ENCODE measurements at regions not wholly inside any gene's neighbourhood (a gene's known extent, or its start where the extent isn't known, plus 50 kb on each side); places are given as distances from the start of the nearest gene placed in this dataset.
"Not testable (repeated sequence)": the region's sequence is repeated elsewhere in the genome, so short reads cannot be mapped to it uniquely, and the experiment has no call there.

DNA sequence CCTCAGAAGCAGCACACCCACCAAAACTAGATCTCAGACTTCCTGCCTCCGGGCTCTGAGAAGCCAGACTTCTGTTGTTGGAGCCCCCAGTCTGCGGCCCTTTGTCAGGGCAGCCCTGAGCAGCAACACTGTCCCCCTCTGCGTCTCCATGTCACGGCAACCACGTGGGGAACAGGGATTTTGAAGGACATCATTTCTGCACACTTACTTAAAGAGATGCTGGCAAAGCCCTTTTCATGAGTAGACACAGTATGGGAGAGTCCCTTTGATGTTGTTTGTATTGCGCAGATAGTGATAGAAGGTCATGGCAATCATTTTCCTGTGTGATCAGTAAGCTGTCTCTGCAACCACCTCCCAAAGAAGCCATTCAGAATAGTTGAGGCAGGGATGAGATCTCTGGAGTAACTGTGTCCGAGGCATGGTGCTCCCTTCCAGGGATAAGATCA is 69.1 kb upstream of the ID2 start:
- POLR2A ChIA-PET, result no interaction called here
- TF ChIP-seq, protein P1, sequence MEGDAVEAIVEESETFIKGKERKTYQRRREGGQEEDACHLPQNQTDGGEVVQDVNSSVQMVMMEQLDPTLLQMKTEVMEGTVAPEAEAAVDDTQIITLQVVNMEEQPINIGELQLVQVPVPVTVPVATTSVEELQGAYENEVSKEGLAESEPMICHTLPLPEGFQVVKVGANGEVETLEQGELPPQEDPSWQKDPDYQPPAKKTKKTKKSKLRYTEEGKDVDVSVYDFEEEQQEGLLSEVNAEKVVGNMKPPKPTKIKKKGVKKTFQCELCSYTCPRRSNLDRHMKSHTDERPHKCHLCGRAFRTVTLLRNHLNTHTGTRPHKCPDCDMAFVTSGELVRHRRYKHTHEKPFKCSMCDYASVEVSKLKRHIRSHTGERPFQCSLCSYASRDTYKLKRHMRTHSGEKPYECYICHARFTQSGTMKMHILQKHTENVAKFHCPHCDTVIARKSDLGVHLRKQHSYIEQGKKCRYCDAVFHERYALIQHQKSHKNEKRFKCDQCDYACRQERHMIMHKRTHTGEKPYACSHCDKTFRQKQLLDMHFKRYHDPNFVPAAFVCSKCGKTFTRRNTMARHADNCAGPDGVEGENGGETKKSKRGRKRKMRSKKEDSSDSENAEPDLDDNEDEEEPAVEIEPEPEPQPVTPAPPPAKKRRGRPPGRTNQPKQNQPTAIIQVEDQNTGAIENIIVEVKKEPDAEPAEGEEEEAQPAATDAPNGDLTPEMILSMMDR (IDR thresholded peaks at IDR 0.05; ENCODE audit: control extremely low read depth, extremely low read depth, low read depth, missing control alignments), result no peak
- CTCF ChIA-PET, result interaction anchor here (1.5 kb wide), 1 partner anchor 14 kb away, joined by 4 read pairs; no protein-coding TSS in a partner anchor
- no peak for DNase-seq (ENCODE audit: extremely low spot score)

DNA sequence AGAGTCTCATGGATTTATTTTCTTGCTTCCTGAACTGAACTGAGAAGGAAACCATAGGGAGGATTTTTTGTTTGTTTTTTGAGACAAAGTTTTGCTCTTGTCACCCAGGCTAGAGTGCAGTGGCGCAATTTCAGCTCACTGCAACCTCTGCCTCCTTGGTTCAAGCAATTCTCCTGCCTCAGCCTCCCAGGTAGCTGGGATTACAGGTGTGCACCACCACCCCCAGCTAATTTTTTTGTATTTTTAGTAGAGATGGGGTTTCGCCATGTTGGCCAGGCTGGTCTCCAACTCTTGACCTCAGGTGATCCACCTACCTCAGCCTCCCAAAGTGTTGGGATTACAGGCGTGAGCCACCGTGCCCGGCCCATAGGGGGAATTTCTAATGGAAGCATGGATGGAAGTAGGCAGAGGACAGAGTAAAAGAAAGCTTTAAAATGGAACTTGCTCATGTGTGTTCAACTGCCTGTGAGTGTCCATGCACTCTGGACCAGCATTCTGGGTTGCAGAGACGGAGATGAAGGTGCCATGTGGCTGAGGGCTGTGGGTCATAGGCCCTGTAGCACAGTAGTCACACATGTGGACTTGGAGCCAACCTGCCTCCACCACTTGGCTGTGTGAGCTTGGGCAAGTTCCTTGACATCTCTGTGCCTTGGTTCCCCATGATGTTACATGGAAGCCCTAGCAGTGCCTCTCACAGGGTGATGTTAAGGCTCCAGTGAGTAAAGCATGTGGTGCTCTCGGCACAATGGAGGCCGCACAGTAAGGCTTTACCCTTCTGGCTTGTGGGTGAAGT is 68.5 kb upstream of the ID2 start:
- DNase-seq (ENCODE audit: extremely low spot score); POLR2A ChIA-PET: not testable (repeated sequence)
- CTCF ChIA-PET, result interaction anchor here (1.5 kb wide), 1 partner anchor 13 kb away, joined by 4 read pairs; no protein-coding TSS in a partner anchor

DNA sequence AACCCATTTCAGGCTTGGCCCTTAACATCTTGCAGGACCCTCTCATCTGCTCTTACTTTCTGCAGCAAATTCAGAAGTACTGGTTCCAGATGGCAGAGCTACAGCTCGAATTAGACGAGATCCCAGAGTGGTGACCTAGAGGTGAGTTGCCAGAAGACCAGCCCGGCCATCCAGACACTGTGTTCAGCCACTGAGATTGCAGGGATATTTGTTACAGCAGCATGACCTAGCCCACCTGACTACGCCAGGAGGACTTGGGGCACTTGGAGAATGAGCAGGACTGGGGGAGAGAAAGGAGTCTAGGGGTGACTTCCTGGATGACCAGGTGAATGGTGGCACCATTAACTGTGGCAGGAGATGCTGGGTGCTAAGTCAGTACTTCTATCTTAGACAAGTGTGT is 67.2 kb upstream of the ID2 start:
- TF ChIP-seq, protein P1 (IDR thresholded peaks at IDR 0.05; ENCODE audit: control extremely low read depth, extremely low read depth, low read depth, missing control alignments), result no peak
- DNase-seq (ENCODE audit: extremely low spot score), result no peak
- CTCF ChIA-PET, result no interaction called here
- POLR2A ChIA-PET, result no interaction called here

DNA sequence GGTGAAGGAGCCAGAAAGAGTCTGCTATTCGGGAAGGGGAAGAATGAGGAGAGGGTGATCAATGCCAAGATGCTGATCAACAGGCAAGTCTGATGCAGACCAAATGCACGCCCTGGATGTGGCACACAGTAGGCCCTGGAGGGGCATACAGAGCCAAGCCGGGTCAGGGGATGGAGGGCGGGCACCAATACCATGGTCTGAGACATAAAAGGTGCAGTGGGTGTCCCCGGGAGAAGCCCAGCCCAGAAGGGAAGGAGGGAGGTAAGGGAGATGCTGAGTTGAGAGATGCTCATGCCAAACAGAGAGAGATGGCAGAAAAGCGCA is 66.6 kb upstream of the ID2 start:
- no peak for DNase-seq (ENCODE audit: extremely low spot score)
- TF ChIP-seq, protein P1 (IDR thresholded peaks at IDR 0.05; ENCODE audit: control extremely low read depth, extremely low read depth, low read depth, missing control alignments), result no peak
- POLR2A ChIA-PET, result no interaction called here
- CTCF ChIA-PET, result no interaction called here

DNA sequence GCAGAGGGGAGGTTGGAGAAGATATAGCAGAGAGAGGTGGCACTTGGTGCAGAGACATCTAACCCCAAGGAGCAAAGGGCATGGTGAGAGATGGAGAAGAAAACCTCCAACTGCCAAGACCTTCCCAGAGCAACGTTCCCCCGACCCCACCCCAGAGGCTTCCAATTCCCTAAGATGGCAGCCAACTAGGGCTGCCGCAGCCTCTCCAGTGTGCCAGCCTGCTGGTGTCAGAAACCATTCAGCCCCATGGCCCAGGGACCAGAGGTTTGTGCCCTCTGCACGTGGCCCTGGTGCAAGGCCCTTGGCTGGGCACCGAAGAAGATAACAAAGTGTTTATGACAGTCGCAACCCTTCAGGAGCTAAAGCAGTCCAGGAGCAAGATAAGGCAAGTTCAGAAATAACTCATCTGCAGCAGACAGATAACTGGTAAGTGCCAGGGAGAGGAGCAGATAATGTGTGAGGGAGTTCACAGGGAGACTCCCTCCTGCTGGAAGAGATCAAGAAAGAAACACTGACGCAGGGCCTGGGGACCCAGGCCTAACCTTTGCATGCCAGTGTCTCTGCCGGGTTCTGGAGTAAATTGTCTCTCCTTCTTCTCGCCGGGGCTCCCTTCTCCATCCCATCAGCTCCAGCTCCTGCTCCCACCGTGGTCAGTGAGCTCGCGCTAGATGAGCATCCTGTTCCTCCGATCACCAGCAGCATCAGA is 66.1 kb upstream of the ID2 start:
- TF ChIP-seq, protein P1 (IDR thresholded peaks at IDR 0.05; ENCODE audit: control extremely low read depth, extremely low read depth, low read depth, missing control alignments), result no peak
- CTCF ChIA-PET, result no interaction called here
- POLR2A ChIA-PET, result no interaction called here
- DNase-seq (ENCODE audit: extremely low spot score), result no peak

DNA sequence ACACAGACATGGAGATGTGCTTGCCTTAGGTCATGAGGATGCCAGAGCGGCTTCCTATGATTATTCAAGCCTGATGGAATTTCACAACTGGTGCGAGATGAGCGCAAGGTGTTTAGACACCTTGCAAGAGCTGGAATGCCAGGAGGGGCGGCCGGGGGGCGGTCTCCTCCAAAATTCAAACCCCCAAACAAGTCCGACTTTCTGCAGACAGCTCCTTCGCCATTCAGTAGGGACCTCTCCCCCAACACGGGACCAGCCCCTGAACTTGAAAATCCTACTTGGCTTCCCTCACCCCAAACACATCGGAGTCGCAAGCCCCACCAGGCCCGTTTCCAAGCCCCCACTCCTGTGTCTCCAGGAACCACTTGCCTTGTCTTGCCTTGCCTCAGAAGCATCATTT is 64.8 kb upstream of the ID2 start:
- CTCF ChIA-PET, result no interaction called here
- POLR2A ChIA-PET, result no interaction called here
- DNase-seq (ENCODE audit: extremely low spot score), result no peak
- TF ChIP-seq, protein P1 (IDR thresholded peaks at IDR 0.05; ENCODE audit: control extremely low read depth, extremely low read depth, low read depth, missing control alignments), result no peak

DNA sequence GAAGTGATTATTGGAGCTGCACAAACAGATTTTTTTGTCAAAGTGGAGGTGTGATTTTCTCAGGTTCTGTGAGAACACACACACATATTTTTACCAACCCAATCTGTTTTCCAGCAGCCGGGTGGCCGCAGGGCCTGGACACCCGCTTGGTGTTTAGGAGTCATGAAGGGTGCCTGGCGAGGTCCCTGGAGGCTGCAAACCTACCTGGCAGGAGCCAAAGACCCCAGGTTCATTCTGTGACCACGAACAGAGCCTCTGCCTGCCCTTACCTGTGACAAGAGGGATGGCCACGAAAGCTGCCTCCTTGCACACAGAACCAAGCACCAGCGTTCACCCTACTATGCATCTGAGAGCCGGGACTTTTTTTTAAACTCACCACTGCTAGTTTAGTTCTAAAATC is 64.3 kb upstream of the ID2 start:
- POLR2A ChIA-PET, result no interaction called here

More for the DNA sequence above, 64.3 kb upstream of the ID2 start:
- TF ChIP-seq, protein P1 (IDR thresholded peaks at IDR 0.05; ENCODE audit: control extremely low read depth, extremely low read depth, low read depth, missing control alignments), result no peak
- no peak for DNase-seq (ENCODE audit: extremely low spot score)
- CTCF ChIA-PET, result no interaction called here
